ENCODE measurements at regions not wholly inside any gene's neighbourhood (a gene's known extent, or its start where the extent isn't known, plus 50 kb on each side); places are given as distances from the start of the nearest gene placed in this dataset.
"Not testable (repeated sequence)": the region's sequence is repeated elsewhere in the genome, so short reads cannot be mapped to it uniquely, and the experiment has no call there.

- no peak for FAIRE-seq
- no peak for DNase-seq (ENCODE audit: extremely low spot score, insufficient read length, low read depth)
These were observed 256.8 kb upstream of the USP9Y start for GRCh38 chrY:12444200-12444599.

- FAIRE-seq = not testable (repeated sequence)
These were observed 254.4 kb upstream of the USP9Y start for GRCh38 chrY:12446486-12447265.

GRCh38 chrY:12448561-12448960 is 252.5 kb upstream of the USP9Y start:
- not testable (repeated sequence) for DNase-seq (ENCODE audit: extremely low spot score, insufficient read length, low read depth); FAIRE-seq

More at GRCh38 chrY:12446486-12447265, 254.4 kb upstream of the USP9Y start:
- not testable (repeated sequence) for DNase-seq (ENCODE audit: extremely low spot score, insufficient read length, low read depth)

GRCh38 chrY:12453318-12453717 is 247.7 kb upstream of the USP9Y start:
- DNase-seq (ENCODE audit: extremely low spot score, insufficient read length, low read depth) = not testable (repeated sequence)

GRCh38 chrY:12459965-12460364 is 241.1 kb upstream of the USP9Y start:
- FAIRE-seq = no peak
- DNase-seq (ENCODE audit: extremely low spot score, insufficient read length, low read depth) = no peak

More at GRCh38 chrY:12453318-12453717, 247.7 kb upstream of the USP9Y start:
- FAIRE-seq = not testable (repeated sequence)

GRCh38 chrY:12464155-12464554 is 236.9 kb upstream of the USP9Y start:
- no peak for DNase-seq (ENCODE audit: extremely low spot score, insufficient read length, low read depth)
- no peak for FAIRE-seq

- FAIRE-seq = no peak
- DNase-seq (ENCODE audit: extremely low spot score, insufficient read length, low read depth) = no peak
These were observed 235.3 kb upstream of the USP9Y start for GRCh38 chrY:12465706-12466105.

- no peak for FAIRE-seq
These were observed 231.9 kb upstream of the USP9Y start for GRCh38 chrY:12469081-12469480.

GRCh38 chrY:12474472-12474871 is 226.6 kb upstream of the USP9Y start:
- DNase-seq (ENCODE audit: extremely low spot score, insufficient read length, low read depth) = no peak
- FAIRE-seq = no peak

More at GRCh38 chrY:12469081-12469480, 231.9 kb upstream of the USP9Y start:
- no peak for DNase-seq (ENCODE audit: extremely low spot score, insufficient read length, low read depth)

GRCh38 chrY:12479382-12479781 is 221.6 kb upstream of the USP9Y start:
- DNase-seq (ENCODE audit: extremely low spot score, insufficient read length, low read depth) (no peak), FAIRE-seq (no peak)

- DNase-seq (ENCODE audit: extremely low spot score, insufficient read length, low read depth) (no peak), FAIRE-seq (no peak)
These were observed 217.6 kb upstream of the USP9Y start for GRCh38 chrY:12483394-12483793.

- no peak for FAIRE-seq
- DNase-seq (ENCODE audit: extremely low spot score, insufficient read length, low read depth) = no peak
These were observed 210.3 kb upstream of the USP9Y start for GRCh38 chrY:12490558-12491209.

- DNase-seq (ENCODE audit: extremely low spot score, insufficient read length, low read depth) = no peak
- FAIRE-seq = no peak
These were observed 208.8 kb upstream of the USP9Y start for GRCh38 chrY:12492218-12492617.

GRCh38 chrY:12496007-12496406 is 205.0 kb upstream of the USP9Y start:
- no peak for DNase-seq (ENCODE audit: extremely low spot score, insufficient read length, low read depth)
- FAIRE-seq = no peak

- DNase-seq (ENCODE audit: extremely low spot score, insufficient read length, low read depth) = no peak
- FAIRE-seq = no peak
These were observed 200.9 kb upstream of the USP9Y start for GRCh38 chrY:12500096-12500495.

GRCh38 chrY:12504028-12504427 is 197.0 kb upstream of the USP9Y start:
- not testable (repeated sequence) for DNase-seq (ENCODE audit: extremely low spot score, insufficient read length, low read depth); FAIRE-seq

- FAIRE-seq (no peak), DNase-seq (ENCODE audit: extremely low spot score, insufficient read length, low read depth) (no peak)
These were observed 183.7 kb upstream of the USP9Y start for GRCh38 chrY:12517338-12517737.

- FAIRE-seq = no peak
- no peak for DNase-seq (ENCODE audit: extremely low spot score, insufficient read length, low read depth)
These were observed 175.8 kb upstream of the USP9Y start for GRCh38 chrY:12525206-12525605.

GRCh38 chrY:12526362-12527063 is 174.5 kb upstream of the USP9Y start:
- FAIRE-seq = no peak
- no peak for DNase-seq (ENCODE audit: extremely low spot score, insufficient read length, low read depth)

- DNase-seq (ENCODE audit: extremely low spot score, insufficient read length, low read depth) (no peak), FAIRE-seq (no peak)
These were observed 163.7 kb upstream of the USP9Y start for GRCh38 chrY:12537226-12537854.
